HL-60 (cell line): ENCODE measurements at regions not wholly inside any gene's neighbourhood (a gene's known extent, or its start where the extent isn't known, plus 50 kb on each side); places are given as distances from the start of the nearest gene placed in this dataset.

Experiments used
- DNase-seq, 2 experiments: peaks; one replicate each; pipeline ENCODE4 v3.0.0-alpha.2; 2010 to 2020; ENCODE audit warnings: low read depth in 1 of 2, low spot score in 1 of 2
- H3K27ac ChIP-seq: fragments of 250-450 bp; sonication (Bioruptor Pico); replicated peaks from 2 replicates; pipeline ENCODE4 v1.5.1; 2020; ENCODE audit warnings: mild to moderate bottlenecking, moderate library complexity
- H3K27me3 ChIP-seq: fragments of 250-450 bp; sonication (Bioruptor Pico); 2 replicates; pipeline ENCODE4 v1.5.1; 2021; ENCODE audit warnings: mild to moderate bottlenecking, moderate library complexity; ENCODE audit not compliant: insufficient read depth, poor library complexity, severe bottlenecking
- H3K4me3 ChIP-seq: replicated peaks from 2 replicates; pipeline ENCODE4 v1.5.1; 2011; ENCODE audit warnings: mild to moderate bottlenecking, control low read depth, low read length; ENCODE audit not compliant: insufficient read depth
- GABPA ChIP-seq: IDR thresholded peaks from 2 replicates; pipeline ENCODE4 v1.6.1; 2012; ENCODE audit warnings: low read depth
- POLR2AphosphoS5 ChIP-seq: IDR thresholded peaks from 2 replicates; pipeline ENCODE4 v1.6.1; 2012; ENCODE audit warnings: low read depth
- SPI1 ChIP-seq: IDR thresholded peaks from 2 replicates; pipeline ENCODE4 v1.6.1; 2012; ENCODE audit warnings: low read depth, mild to moderate bottlenecking, borderline replicate concordance
- TF ChIP-seq, protein P1 (sequence below): IDR thresholded peaks from 2 replicates; pipeline ENCODE4 v1.6.1; 2012; ENCODE audit warnings: low read depth; ENCODE audit not compliant: insufficient replicate concordance
- TF ChIP-seq, protein P2 (sequence below): IDR thresholded peaks from one replicate; pipeline ENCODE4 v1.5.1; 2011; ENCODE audit warnings: low read length, control low read depth, inconsistent platforms; ENCODE audit not compliant: insufficient read depth

DNA sequence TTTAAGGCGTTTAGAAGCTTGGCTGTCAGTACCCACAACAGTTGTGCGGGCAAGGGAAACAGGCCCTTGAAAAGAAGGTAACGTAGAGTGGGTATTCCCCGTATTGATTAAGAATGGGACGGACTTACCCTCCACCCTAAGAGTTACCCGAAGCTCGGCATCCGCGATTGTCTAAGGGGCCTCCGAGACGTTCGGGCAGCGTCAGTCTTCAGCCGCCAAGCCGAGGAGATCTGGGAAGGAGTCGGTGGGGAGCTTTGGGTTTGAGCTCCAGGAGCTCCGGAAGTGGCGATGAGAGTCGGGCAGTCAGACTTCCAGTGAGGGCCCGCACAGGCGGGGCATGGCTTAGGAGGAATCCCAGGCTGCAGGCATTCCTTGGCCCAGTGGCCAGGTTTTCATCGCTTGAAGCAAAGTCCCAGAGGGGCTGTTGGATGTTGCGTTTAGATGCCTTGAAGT, 748.2 kb upstream of the ADGRB3 start:
- no peak for DNase-seq
- H3K27me3 ChIP-seq: no peaks in the 10 kb centered on the region
- peak overlapping the region; percentile 85 for H3K27ac ChIP-seq
- no peak overlapping the region for H3K4me3 ChIP-seq
- TF ChIP-seq, protein P1, sequence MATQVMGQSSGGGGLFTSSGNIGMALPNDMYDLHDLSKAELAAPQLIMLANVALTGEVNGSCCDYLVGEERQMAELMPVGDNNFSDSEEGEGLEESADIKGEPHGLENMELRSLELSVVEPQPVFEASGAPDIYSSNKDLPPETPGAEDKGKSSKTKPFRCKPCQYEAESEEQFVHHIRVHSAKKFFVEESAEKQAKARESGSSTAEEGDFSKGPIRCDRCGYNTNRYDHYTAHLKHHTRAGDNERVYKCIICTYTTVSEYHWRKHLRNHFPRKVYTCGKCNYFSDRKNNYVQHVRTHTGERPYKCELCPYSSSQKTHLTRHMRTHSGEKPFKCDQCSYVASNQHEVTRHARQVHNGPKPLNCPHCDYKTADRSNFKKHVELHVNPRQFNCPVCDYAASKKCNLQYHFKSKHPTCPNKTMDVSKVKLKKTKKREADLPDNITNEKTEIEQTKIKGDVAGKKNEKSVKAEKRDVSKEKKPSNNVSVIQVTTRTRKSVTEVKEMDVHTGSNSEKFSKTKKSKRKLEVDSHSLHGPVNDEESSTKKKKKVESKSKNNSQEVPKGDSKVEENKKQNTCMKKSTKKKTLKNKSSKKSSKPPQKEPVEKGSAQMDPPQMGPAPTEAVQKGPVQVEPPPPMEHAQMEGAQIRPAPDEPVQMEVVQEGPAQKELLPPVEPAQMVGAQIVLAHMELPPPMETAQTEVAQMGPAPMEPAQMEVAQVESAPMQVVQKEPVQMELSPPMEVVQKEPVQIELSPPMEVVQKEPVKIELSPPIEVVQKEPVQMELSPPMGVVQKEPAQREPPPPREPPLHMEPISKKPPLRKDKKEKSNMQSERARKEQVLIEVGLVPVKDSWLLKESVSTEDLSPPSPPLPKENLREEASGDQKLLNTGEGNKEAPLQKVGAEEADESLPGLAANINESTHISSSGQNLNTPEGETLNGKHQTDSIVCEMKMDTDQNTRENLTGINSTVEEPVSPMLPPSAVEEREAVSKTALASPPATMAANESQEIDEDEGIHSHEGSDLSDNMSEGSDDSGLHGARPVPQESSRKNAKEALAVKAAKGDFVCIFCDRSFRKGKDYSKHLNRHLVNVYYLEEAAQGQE: no peak
- no peak for TF ChIP-seq POLR2AphosphoS5
- TF ChIP-seq, protein P2, sequence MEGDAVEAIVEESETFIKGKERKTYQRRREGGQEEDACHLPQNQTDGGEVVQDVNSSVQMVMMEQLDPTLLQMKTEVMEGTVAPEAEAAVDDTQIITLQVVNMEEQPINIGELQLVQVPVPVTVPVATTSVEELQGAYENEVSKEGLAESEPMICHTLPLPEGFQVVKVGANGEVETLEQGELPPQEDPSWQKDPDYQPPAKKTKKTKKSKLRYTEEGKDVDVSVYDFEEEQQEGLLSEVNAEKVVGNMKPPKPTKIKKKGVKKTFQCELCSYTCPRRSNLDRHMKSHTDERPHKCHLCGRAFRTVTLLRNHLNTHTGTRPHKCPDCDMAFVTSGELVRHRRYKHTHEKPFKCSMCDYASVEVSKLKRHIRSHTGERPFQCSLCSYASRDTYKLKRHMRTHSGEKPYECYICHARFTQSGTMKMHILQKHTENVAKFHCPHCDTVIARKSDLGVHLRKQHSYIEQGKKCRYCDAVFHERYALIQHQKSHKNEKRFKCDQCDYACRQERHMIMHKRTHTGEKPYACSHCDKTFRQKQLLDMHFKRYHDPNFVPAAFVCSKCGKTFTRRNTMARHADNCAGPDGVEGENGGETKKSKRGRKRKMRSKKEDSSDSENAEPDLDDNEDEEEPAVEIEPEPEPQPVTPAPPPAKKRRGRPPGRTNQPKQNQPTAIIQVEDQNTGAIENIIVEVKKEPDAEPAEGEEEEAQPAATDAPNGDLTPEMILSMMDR: no peak
- no peak for TF ChIP-seq GABPA
- TF ChIP-seq SPI1: no peak

DNA sequence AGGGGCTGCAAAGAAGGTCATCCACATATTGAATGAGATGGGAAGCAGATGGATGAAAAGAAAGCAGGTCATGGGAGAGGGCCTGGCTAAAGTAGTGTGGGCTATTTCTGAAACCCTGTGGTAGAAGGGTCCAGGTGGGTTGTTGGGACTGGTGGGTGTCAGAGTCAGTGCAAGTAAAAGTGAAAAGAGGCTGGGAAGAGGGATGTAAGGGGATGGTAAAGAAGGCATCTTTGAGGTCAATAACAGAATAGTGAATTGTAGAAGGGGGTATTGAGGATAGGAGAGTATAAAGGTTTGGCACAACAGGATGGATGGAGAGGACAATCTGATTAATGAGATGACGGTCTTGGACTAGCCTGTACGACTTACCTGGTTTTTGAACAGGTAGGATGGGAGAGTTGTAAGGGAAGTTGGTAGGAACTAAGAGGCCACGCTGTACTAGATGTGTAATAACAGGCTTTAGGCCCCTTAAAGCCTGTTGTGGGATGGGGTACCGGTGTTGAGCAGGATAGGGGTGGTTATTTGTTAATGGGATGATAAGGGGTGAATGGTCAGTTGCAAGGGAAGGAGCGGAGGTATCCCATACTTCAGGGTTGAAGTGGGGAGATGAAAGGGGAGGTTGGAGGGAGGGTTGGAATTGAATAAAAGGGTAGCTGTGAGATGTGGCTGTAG, 748.9 kb upstream of the ADGRB3 start:
- H3K4me3 ChIP-seq: no peak overlapping the region
- no peak for TF ChIP-seq SPI1
- no peak for TF ChIP-seq GABPA
- no peak for TF ChIP-seq POLR2AphosphoS5
- TF ChIP-seq, protein P2: no peak
- TF ChIP-seq, protein P1: no peak
- H3K27me3 ChIP-seq: no peaks in the 10 kb centered on the region
- no peak overlapping the region for H3K27ac ChIP-seq
- no peak for DNase-seq

DNA sequence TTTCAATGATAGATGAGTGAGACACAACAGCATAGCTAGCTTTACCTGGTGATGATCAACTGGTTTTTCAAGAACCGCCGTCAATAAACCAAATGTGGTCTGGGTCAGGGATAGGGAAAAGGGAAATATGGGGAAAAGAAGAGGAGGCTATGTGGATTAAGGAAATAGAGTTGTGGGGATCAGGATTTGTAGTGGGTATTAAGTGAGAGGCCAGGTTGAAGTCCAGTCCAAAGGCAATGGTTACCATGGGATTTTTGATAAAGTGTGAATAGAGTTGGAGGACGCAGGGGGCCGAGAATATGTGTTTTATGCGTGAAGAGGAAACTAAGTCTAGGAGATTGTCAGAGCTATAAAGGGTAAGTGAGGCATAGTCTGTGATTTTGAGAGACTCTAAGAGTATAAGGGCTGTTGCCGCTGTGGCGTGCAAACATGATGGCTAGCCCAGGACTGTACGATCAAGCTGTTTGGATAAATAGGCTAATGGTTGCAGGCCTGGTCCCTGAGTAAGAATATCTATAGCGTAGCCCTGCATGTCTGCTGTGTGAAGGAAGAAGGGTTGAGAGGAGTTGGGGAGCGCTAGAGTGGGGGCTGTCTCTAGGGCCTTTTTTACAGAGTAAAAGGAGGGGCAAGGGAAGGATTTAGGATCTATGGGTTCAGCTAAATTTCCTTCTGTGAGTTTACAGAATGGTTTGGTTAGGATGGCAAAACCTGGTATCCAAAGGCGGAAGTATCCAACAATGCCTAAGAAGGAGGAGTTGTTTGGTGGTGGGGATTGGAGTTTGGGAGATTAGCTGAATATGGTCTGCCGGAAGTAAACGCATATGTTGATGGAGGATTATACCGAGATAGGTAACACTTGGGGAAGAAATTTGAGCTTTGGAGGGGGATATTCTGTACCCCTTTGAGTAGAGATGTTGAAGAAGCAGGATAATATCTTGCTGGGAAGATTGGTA, 749.7 kb upstream of the ADGRB3 start:
- no peak for DNase-seq
- H3K27me3 ChIP-seq: no peaks in the 10 kb centered on the region
- TF ChIP-seq SPI1: no peak
- TF ChIP-seq GABPA: no peak
- TF ChIP-seq, protein P2: no peak
- TF ChIP-seq, protein P1: no peak
- TF ChIP-seq POLR2AphosphoS5: no peak
- no peak overlapping the region for H3K27ac ChIP-seq
- H3K4me3 ChIP-seq: no peak overlapping the region
